B cell (primary cell): ENCODE measurements at regions not wholly inside any gene's neighbourhood (a gene's known extent, or its start where the extent isn't known, plus 50 kb on each side); places are given as distances from the start of the nearest gene placed in this dataset.

ENCODE experiments used
- ATAC-seq: fragments of 200-7000 bp; cut with Tn5 transposase; one replicate; pipeline ENCODE4 v1.10.0; 2021; ENCODE audit warnings: low read depth, mild to moderate bottlenecking, moderate number of reproducible peaks, moderate library complexity
- CTCF ChIA-PET: fragments of 350-600 bp; sonication (Branson Sonifier 250); formaldehyde crosslinking; loops from one replicate; lab custom pipeline; 2021; ENCODE audit warnings: antibody characterized with exemption, inconsistent platforms; lab: Charles Lee
- POLR2A ChIA-PET: fragments of 350-600 bp; sonication (Branson Sonifier 250); formaldehyde crosslinking; loops from one replicate; lab custom pipeline; 2021; ENCODE audit warnings: antibody characterized with exemption; lab: Charles Lee
- DNase-seq: peaks from one replicate; pipeline ENCODE4 v3.0.0; 2013
- H2AFZ ChIP-seq: 2 replicates; pipeline ENCODE4 v1.6.1; 2012; ENCODE audit warnings: mild to moderate bottlenecking, low read depth, low read length; ENCODE audit not compliant: insufficient read depth, poor library complexity, severe bottlenecking
- H3K27ac ChIP-seq, 2 donors: 1 replicate in 1 of 2; 2 replicates in 1 of 2; pipeline ENCODE4 v1.5.1; 2012 to 2013; ENCODE audit warnings: low read length in 2 of 2, mild to moderate bottlenecking in 2 of 2, moderate library complexity in 1 of 2
- H3K27me3 ChIP-seq, 4 experiments: fragments of 200-600 bp in 1 of 4; sonication (generic) in 1 of 4; replicated peaks in 1 of 4; 1 replicate in 2 of 4; 2 replicates in 2 of 4; pipeline versions ENCODE4 v1.6.1 to v1.7.0; 2013 to 2016; ENCODE audit warnings: low read length in 3 of 4, mild to moderate bottlenecking in 2 of 4, mixed read lengths in 1 of 4, moderate library complexity in 1 of 4; ENCODE audit not compliant: insufficient read depth in 4 of 4, control insufficient read depth in 3 of 4; ENCODE audit errors: control extremely low read depth in 1 of 4
- H3K36me3 ChIP-seq, 2 experiments: replicated peaks in 1 of 2; 1 replicate in 1 of 2; 2 replicates in 1 of 2; pipeline versions ENCODE4 v1.6.1 to v1.7.1; 2013; ENCODE audit warnings: low read length in 1 of 2; ENCODE audit not compliant: insufficient read depth in 2 of 2, control insufficient read depth in 1 of 2; ENCODE audit errors: control extremely low read depth in 1 of 2, extremely low read depth in 1 of 2
- H3K4me1 ChIP-seq, 2 donors: fragments of 200-600 bp in 1 of 2; sonication (generic) in 1 of 2; 1 replicate in 1 of 2; 2 replicates in 1 of 2; pipeline versions ENCODE4 v1.5.1 to v1.6.1; 2013 to 2017; ENCODE audit warnings: low read length in 2 of 2; ENCODE audit not compliant: control insufficient read depth in 2 of 2, insufficient read depth in 2 of 2
- H3K4me2 ChIP-seq: replicated peaks from 2 replicates; pipeline ENCODE3; 2012; ENCODE audit warnings: mild to moderate bottlenecking, low read depth, low read length; ENCODE audit not compliant: poor library complexity, severe bottlenecking
- H3K4me3 ChIP-seq, 5 experiments: fragments of 200-600 bp in 1 of 5; sonication (generic) in 1 of 5; 1 replicate in 3 of 5; 2 replicates in 2 of 5; pipeline versions ENCODE4 v1.5.1 to v1.7.0; 2011 to 2016; ENCODE audit warnings: low read length in 4 of 5, mild to moderate bottlenecking in 4 of 5, low read depth in 2 of 5, control low read depth in 1 of 5, moderate library complexity in 1 of 5; ENCODE audit not compliant: insufficient read depth in 1 of 5; ENCODE audit errors: control extremely low read depth in 1 of 5, extremely low read depth in 1 of 5
- H3K79me2 ChIP-seq: fragments of 200-600 bp; sonication (generic); one replicate; pipeline ENCODE4 v1.6.0; 2016; ENCODE audit warnings: low read length; ENCODE audit not compliant: control insufficient read depth, insufficient read depth
- H3K9ac ChIP-seq: fragments of 200-600 bp; sonication (generic); 2 replicates; pipeline ENCODE4 v1.6.1; 2017; ENCODE audit warnings: mild to moderate bottlenecking, low read length, moderate library complexity
- H3K9me3 ChIP-seq, 3 donors: one replicate each; pipeline versions ENCODE4 v1.6.1 to v1.7.1; 2013; ENCODE audit warnings: low read length in 2 of 3; ENCODE audit not compliant: control insufficient read depth in 2 of 3, insufficient read depth in 1 of 3; ENCODE audit errors: control extremely low read depth in 1 of 3
- H4K20me1 ChIP-seq: 2 replicates; pipeline ENCODE4 v1.6.0; 2012; ENCODE audit warnings: mild to moderate bottlenecking, low read length; ENCODE audit not compliant: insufficient read depth, control insufficient read depth, poor library complexity, severe bottlenecking
- H3K27ac Mint-ChIP-seq: one replicate; pipeline ENCODE4 v1.8.0; 2021; ENCODE audit warnings: mixed read lengths
- H3K27me3 Mint-ChIP-seq: one replicate; pipeline ENCODE4 v1.8.0; 2021; ENCODE audit warnings: mixed read lengths
- H3K4me1 Mint-ChIP-seq: one replicate; pipeline ENCODE4 v1.8.0; 2021; ENCODE audit warnings: mixed read lengths
- H3K4me3 Mint-ChIP-seq: one replicate; pipeline ENCODE4 v1.8.0; 2021; ENCODE audit warnings: mixed read lengths
- H3K9me3 Mint-ChIP-seq: one replicate; pipeline ENCODE4 v1.8.0; 2022; ENCODE audit warnings: mixed read lengths; ENCODE audit not compliant: insufficient read depth
- CTCF ChIP-seq: fragments of 200-600 bp; IDR thresholded peaks from one replicate; pipeline ENCODE4 v1.8.0; 2022; ENCODE audit warnings: antibody characterized with exemption, mild to moderate bottlenecking
- EZH2 ChIP-seq: IDR thresholded peaks from 2 replicates; pipeline ENCODE4 v1.6.1; 2012; ENCODE audit warnings: borderline replicate concordance, low read depth, mild to moderate bottlenecking, moderate library complexity, low read length; ENCODE audit not compliant: insufficient read depth, poor library complexity, severe bottlenecking
- WGBS: methylation state at CpG from one replicate; pipeline ENCODE4 v1.1.5; 2013; ENCODE audit warnings: missing lambda C conversion rate; ENCODE audit not compliant: insufficient coverage; 5-methylcytosine and 5-hydroxymethylcytosine counted together
- intact Hi-C: fragments of 100-400 bp; cut with micrococcal nuclease; formaldehyde crosslinking; loops from one replicate; pipeline ENCODE4 v1.10.0; 2022

DNA sequence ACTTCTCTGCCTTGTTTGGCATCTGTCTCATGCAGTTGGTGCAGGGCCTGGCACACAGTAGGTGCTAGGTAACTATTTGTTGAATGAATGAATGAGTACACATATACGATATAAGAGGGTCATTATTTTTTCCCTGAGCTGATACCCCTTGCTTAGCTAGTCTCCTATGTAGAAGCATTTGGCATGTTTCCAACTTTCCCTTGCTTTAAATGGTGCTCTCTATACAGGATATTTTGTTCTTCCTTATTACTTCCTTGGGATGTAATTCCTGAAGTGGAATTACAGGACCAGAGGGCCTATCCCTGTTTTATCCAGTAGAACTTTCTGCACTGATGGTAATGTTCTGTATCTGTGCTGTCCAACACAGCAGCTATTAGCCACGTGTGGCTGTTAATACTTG is 250.1 kb upstream of the PWP1 start:
- intact Hi-C loops, result no loop called here
- Mint-ChIP-seq H3K4me1 (peaks cover 4% of the 10 kb centered on the region), H3K9me3 (no peaks in the 10 kb centered on the region), H3K4me3 (no peak overlapping the region), H3K27me3 (peaks cover 3% of the 10 kb centered on the region), H3K27ac (no peak overlapping the region)
- Histone ChIP-seq H3K9me3 (no peaks in the 10 kb centered on the region), H4K20me1 (no peaks in the 10 kb centered on the region), H3K36me3 (no peaks in the 10 kb centered on the region), H3K79me2 (no peaks in the 10 kb centered on the region), H3K27me3 (no peaks in the 10 kb centered on the region), H3K27ac (no peak overlapping the region), H2AFZ (no peak overlapping the region), H3K9ac (no peak overlapping the region), H3K4me2 (no peak overlapping the region), H3K4me3 (no peak overlapping the region), H3K4me1 (peaks cover 3 to 7% of the 10 kb centered on the region in 2 donors)
- ChIA-PET CTCF (no interaction called here), POLR2A (no interaction called here)
- WGBS, result no CpG with 5 or more reads among the region's 2 CpGs
- no peak for ATAC-seq
- TF ChIP-seq EZH2 (no peak), CTCF (no peak)
- no peak for DNase-seq

DNA sequence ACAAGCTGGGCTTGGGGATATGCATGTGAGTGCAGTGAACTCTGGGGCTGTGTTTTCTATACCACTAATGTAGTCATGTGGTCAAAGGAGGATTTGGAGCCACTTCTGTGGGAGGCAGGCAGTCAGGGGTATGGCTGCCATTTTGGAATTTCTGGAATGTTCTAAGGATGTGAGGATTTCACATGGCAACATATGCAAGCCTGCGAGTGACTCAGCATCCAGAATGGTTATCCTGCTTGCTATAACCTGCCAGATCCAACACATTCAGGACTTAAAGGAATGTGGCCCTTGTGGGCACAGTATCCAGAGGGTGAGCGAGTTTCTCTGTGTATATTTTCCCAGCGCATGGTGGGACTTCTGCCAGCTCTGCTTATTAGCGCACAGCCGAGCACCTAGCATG is 249.2 kb upstream of the PWP1 start:
- H4K20me1 ChIP-seq, result no peaks in the 10 kb centered on the region
- peaks cover 3 to 7% of the 10 kb centered on the region in 2 donors for H3K4me1 ChIP-seq
- ATAC-seq (no peak), DNase-seq (no peak)
- Mint-ChIP-seq H3K9me3 (no peaks in the 10 kb centered on the region), H3K27me3 (peaks cover 3% of the 10 kb centered on the region), H3K27ac (no peak overlapping the region), H3K4me1 (peaks cover 4% of the 10 kb centered on the region), H3K4me3 (no peak overlapping the region)
- no peaks in the 10 kb centered on the region for H3K36me3 ChIP-seq
- 40% methylated on average over 1 of the region's 5 CpGs for WGBS
- no peak for TF ChIP-seq CTCF
- TF ChIP-seq EZH2, result no peak
- no peaks in the 10 kb centered on the region for H3K79me2 ChIP-seq
- ChIA-PET CTCF (no interaction called here), POLR2A (no interaction called here)
- no peak overlapping the region for H3K4me3 ChIP-seq
- no peak overlapping the region for H3K4me2 ChIP-seq
- intact Hi-C loops, result no loop called here
- no peaks in the 10 kb centered on the region for H3K27me3 ChIP-seq
- no peaks in the 10 kb centered on the region for H3K9me3 ChIP-seq
- H3K27ac ChIP-seq, result no peak overlapping the region
- no peak overlapping the region for H3K9ac ChIP-seq
- no peak overlapping the region for H2AFZ ChIP-seq
